ENCODE measurements at regions not wholly inside any gene's neighbourhood (a gene's known extent, or its start where the extent isn't known, plus 50 kb on each side); places are given as distances from the start of the nearest gene placed in this dataset.

DNA sequence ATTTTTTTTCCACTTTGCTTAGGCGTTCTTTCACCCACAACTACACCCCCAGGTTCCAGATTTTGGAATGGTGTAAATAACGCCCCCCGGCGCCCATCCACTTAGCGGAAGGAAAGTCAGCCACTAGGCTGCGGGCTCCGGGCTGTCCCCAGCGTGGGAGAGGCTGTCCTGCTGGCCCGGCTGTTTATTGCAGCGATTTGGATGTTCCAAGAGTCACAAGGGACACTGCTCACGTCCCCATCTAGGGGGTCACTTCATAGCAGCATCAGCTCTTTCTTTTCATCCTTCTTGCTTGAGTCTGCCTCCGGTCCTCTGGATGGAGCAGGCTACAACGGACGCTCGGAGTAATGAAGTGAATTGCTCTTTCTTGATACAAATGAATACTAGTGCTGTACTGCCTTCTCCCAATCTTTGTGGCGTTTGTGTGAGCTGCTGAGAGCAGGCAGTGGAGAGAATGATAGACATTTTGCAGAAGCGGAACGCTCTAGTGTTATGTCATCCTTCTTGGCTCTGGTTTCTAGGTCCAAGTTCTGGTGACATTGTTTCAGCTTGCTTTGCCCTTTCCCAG, 50.7 kb upstream of the PAIP2B start:
- peak; percentile 93 for DNase-seq (ENCODE audit: low spot score)

DNA sequence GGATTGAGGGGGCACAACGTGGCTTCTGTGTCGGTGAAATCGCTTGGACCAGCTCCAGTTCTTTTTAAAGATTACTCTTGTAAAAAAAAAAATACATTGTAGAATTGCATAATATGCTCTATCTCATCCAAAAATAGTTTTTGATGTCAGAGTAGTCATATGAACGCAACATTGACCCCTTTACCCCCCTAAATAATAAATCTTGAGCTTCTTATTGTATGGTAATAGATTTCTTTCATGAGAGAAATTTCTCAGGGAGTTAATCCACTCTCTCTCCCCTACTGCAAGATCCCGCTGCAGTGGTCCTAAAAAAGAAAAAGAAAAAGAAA, 50.2 kb upstream of the PAIP2B start:
- no peak for DNase-seq (ENCODE audit: low spot score)

DNA sequence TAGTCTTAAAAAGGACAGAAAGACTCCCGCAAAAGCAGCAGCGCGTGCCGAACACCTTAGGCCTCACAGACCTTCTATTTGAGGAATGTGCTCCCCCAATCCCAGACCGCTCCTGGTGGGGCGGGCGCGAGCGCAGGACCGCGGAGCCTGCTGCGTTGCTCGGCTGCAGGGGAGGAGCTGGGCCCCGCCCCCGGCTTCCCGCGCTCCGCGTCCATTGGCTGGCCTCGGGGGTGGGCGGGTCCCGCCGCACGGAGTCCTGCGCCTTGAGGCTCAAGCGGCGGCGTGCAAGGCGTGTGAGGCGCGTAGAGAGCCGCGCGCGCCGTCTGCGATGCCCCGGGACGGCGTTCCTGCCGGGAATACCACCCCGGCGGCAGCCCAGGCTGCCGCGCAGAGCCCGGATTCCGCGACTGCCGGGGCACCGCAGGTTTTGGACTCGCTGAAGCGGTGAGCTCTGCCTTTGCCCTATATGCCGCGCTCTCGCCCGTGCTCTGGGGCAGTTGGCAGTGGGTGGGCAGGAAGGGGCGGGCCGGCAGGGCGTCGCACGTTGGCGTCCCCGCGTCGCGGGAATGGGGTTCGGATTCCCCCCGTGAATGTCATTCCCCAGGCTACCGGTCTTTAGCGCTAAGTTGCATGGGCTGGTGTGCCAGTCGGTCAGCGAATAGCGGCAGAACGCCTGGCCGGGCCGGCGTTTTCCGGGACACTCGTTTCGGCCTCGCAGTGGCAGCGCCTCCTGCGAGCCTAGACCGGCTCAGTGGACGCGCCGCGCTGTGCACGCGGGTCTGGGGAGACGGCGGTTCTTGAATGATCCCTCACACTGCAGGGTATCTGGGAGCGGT, 49.6 kb upstream of the PAIP2B start:
- peak; percentile 86 for DNase-seq (ENCODE audit: low spot score)

All from pons (tissue), 1 donor.